ENCODE measurements at regions not wholly inside any gene's neighbourhood (a gene's known extent, or its start where the extent isn't known, plus 50 kb on each side); places are given as distances from the start of the nearest gene placed in this dataset.

DNA sequence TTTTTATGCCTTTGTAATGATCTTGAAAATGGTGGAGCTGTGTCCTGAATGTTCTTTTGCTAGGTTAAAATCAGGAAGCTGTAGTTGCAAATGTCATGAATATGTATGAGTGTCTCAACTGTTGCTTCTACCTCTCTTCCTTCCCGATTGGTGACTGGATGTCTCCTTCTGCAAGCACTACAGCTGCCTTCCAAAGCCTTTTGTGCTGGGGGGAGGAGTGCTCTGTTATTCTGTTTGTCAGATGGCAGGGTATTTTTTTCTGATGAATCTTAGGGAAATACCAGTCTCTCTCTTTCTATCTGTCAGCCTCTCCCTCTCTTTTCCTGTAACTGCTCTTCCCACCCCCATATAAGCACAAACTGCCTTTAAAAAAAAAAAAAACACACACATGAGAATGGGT lies 1396.3 kb upstream of the CELF4 start:
- TF ChIP-seq, protein P1, sequence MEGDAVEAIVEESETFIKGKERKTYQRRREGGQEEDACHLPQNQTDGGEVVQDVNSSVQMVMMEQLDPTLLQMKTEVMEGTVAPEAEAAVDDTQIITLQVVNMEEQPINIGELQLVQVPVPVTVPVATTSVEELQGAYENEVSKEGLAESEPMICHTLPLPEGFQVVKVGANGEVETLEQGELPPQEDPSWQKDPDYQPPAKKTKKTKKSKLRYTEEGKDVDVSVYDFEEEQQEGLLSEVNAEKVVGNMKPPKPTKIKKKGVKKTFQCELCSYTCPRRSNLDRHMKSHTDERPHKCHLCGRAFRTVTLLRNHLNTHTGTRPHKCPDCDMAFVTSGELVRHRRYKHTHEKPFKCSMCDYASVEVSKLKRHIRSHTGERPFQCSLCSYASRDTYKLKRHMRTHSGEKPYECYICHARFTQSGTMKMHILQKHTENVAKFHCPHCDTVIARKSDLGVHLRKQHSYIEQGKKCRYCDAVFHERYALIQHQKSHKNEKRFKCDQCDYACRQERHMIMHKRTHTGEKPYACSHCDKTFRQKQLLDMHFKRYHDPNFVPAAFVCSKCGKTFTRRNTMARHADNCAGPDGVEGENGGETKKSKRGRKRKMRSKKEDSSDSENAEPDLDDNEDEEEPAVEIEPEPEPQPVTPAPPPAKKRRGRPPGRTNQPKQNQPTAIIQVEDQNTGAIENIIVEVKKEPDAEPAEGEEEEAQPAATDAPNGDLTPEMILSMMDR (conservative IDR thresholded peaks at IDR 0.05; ENCODE audit: low read depth, low read length) = no peak
- TF ChIP-seq EZH2 (IDR thresholded peaks at IDR 0.05; ENCODE audit: low read length, unreplicated experiment) = no peak
- TF ChIP-seq EZH2phosphoT487 (IDR thresholded peaks at IDR 0.05; ENCODE audit: borderline replicate concordance, low read length) = no peak
